Pons (tissue), 1 donor: ENCODE measurements at regions not wholly inside any gene's neighbourhood (a gene's known extent, or its start where the extent isn't known, plus 50 kb on each side); places are given as distances from the start of the nearest gene placed in this dataset.

Experiments used
- DNase-seq: peaks from one replicate; pipeline ENCODE4 v3.0.0-alpha.2; 2016; ENCODE audit warnings: low spot score

GRCh38 chr2:121164042-121164441 lies 121.0 kb downstream of the TFCP2L1 start:
- DNase-seq: no peak

- no peak for DNase-seq
These were observed 119.9 kb downstream of the TFCP2L1 start for GRCh38 chr2:121165038-121165542.
